GM12878 (cell line): ENCODE measurements at regions not wholly inside any gene's neighbourhood (a gene's known extent, or its start where the extent isn't known, plus 50 kb on each side); places are given as distances from the start of the nearest gene placed in this dataset.

Experiments
- ATAC-seq: fragments of 200-7000 bp; cut with Tn5 transposase; 3 replicates; pipeline ENCODE4 v1.9.1; 2020; ENCODE audit warnings: mild to moderate bottlenecking, moderate library complexity
- BruUV-seq: library from RNA; stranded (reverse); fragments of 400-500 nt; replicated peaks from 2 replicates; lab custom pipeline; 2021; lab: Mats Ljungman, UMichigan
- CTCF ChIA-PET: fragments of 300-600 bp; sonication (Branson Sonifier 250); formaldehyde crosslinking; extraction: SDS; loops from one replicate; lab custom pipeline; 2021; ENCODE audit warnings: inconsistent platforms; lab: Yijun Ruan, JAX
- POLR2A ChIA-PET: fragments of 350-600 bp; formaldehyde crosslinking; extraction: SDS; loops from one replicate; lab custom pipeline; 2021; ENCODE audit warnings: inconsistent platforms; lab: Charles Lee
- RAD21 ChIA-PET: fragments of 300-600 bp; sonication (Branson Sonifier 250); formaldehyde crosslinking; loops from one replicate; lab custom pipeline; 2023; ENCODE audit warnings: antibody characterized with exemption; ENCODE audit not compliant: unreplicated experiment; lab: Charles Lee
- SMC1A ChIA-PET: fragments of 300-600 bp; sonication (Branson Sonifier 250); formaldehyde crosslinking; loops from one replicate; lab custom pipeline; 2023; ENCODE audit not compliant: unreplicated experiment, uncharacterized antibody; lab: Charles Lee
- DNase-seq: peaks from one replicate; pipeline ENCODE4 v3.0.0-alpha.2; 2011; ENCODE audit warnings: low read depth, low spot score
- FAIRE-seq: peaks from 3 replicates; lab custom pipeline; 2011; peaks lifted over from hg19 to GRCh38; lab: Jason Lieb, UNC
- H2AFZ ChIP-seq: 2 replicates; pipeline ENCODE4 v1.6.0; 2011; ENCODE audit warnings: low read depth, low read length, control low read depth; ENCODE audit not compliant: control insufficient read depth
- H3K27ac ChIP-seq: 2 replicates; pipeline ENCODE4 v1.5.1; 2011; ENCODE audit warnings: control low read depth; ENCODE audit not compliant: control insufficient read depth, insufficient read depth
- H3K27me3 ChIP-seq, 2 experiments: replicated peaks in 1 of 2; 2 replicates each; pipeline versions ENCODE4 v1.6.0 to v1.6.1; 2011; ENCODE audit warnings: low read length in 1 of 2; ENCODE audit not compliant: control insufficient read depth in 2 of 2, insufficient read depth in 2 of 2
- H3K36me3 ChIP-seq, 2 experiments: 2 replicates each; pipeline ENCODE4 v1.5.1; 2011; ENCODE audit warnings: low read length in 1 of 2; ENCODE audit not compliant: control insufficient read depth in 2 of 2, insufficient read depth in 2 of 2
- H3K4me1 ChIP-seq: 2 replicates; pipeline ENCODE4 v1.6.1; 2011; ENCODE audit warnings: mild to moderate bottlenecking, low read length, moderate library complexity, mixed read lengths; ENCODE audit not compliant: control insufficient read depth, insufficient read depth
- H3K4me2 ChIP-seq: 2 replicates; pipeline ENCODE4 v1.6.0; 2011; ENCODE audit warnings: control low read depth; ENCODE audit not compliant: control insufficient read depth, insufficient read depth
- H3K4me3 ChIP-seq: fragments of 200-600 bp; sonication (generic); 2 replicates; pipeline ENCODE4 v1.5.1; 2016
- H3K79me2 ChIP-seq: 2 replicates; pipeline ENCODE4 v1.6.0; 2011; ENCODE audit warnings: low read length; ENCODE audit not compliant: control insufficient read depth, insufficient read depth
- H3K9ac ChIP-seq: 2 replicates; pipeline ENCODE4 v1.8.0; 2011; ENCODE audit warnings: low read length, control low read depth, mixed read lengths; ENCODE audit not compliant: control insufficient read depth, insufficient read depth
- H3K9me3 ChIP-seq: replicated peaks from 3 replicates; pipeline ENCODE4 v1.5.1; 2011; ENCODE audit warnings: mild to moderate bottlenecking, low read length; ENCODE audit not compliant: control insufficient read depth, insufficient read depth
- H4K20me1 ChIP-seq: 2 replicates; pipeline ENCODE4 v1.6.0; 2011; ENCODE audit not compliant: control insufficient read depth, insufficient read depth
- EP300 ChIP-seq, 2 experiments: fragments of 150-350 bp in 1 of 2; IDR thresholded peaks; 2 replicates each; pipeline ENCODE4 v1.6.1; 2011 to 2012; ENCODE audit warnings: low read depth in 2 of 2, low read length in 2 of 2, borderline replicate concordance in 1 of 2, improper control_type of control experiment in 1 of 2, inconsistent platforms in 1 of 2; ENCODE audit not compliant: control insufficient read depth in 1 of 2
- HDAC2 ChIP-seq: fragments of 200-600 bp; sonication (generic); IDR thresholded peaks from 2 replicates; pipeline ENCODE4 v1.6.1; 2017
- SUPT20H ChIP-seq: IDR thresholded peaks from 2 replicates; pipeline ENCODE4 v1.6.1; 2011; ENCODE audit warnings: low read depth, mild to moderate bottlenecking, low read length, moderate library complexity, borderline replicate concordance; ENCODE audit not compliant: control insufficient read depth
- WGBS: methylation state at CpG from one replicate; pipeline ENCODE4 v1.1.6; 2016; ENCODE audit warnings: low lambda C conversion rate; ENCODE audit not compliant: insufficient replicate concordance, insufficient coverage; ENCODE audit errors: missing lambda C conversion rate; 5-methylcytosine and 5-hydroxymethylcytosine counted together
- in situ Hi-C: fragments of 300-500 bp; cut with MboI; formaldehyde crosslinking; loops from 9 replicates; pipeline ENCODE4 v1.14.3; 2018; ENCODE audit warnings: mixed read lengths
- intact Hi-C: fragments of 100-400 bp; cut with micrococcal nuclease; formaldehyde crosslinking; loops from one replicate; pipeline ENCODE4 v1.14.2; 2022; ENCODE audit not compliant: unreplicated experiment
- TF ChIP-seq, protein P1 (sequence below): IDR thresholded peaks from 2 replicates; pipeline ENCODE4 v1.6.1; 2012; ENCODE audit warnings: improper control_type of control experiment, low read depth, low read length; ENCODE audit not compliant: insufficient replicate concordance
- TF ChIP-seq, protein P2 (sequence below): fragments of 450-650 bp; IDR thresholded peaks from 2 replicates; pipeline ENCODE4 v1.6.1; 2016; ENCODE audit warnings: mild to moderate bottlenecking, moderate library complexity, borderline replicate concordance
- TF ChIP-seq, protein P3 (sequence below): fragments of 450-650 bp; IDR thresholded peaks from 2 replicates; pipeline ENCODE4 v1.6.1; 2017; ENCODE audit warnings: antibody characterized with exemption, mild to moderate bottlenecking, moderate library complexity
- TF ChIP-seq, protein P4 (sequence below): IDR thresholded peaks from 2 replicates; pipeline ENCODE4 v1.6.1; 2012; ENCODE audit warnings: low read length, inconsistent platforms
- TF ChIP-seq, protein P5 (sequence below): fragments of 450-650 bp; IDR thresholded peaks from 2 replicates; pipeline ENCODE4 v1.6.1; 2017; ENCODE audit warnings: borderline replicate concordance

DNA sequence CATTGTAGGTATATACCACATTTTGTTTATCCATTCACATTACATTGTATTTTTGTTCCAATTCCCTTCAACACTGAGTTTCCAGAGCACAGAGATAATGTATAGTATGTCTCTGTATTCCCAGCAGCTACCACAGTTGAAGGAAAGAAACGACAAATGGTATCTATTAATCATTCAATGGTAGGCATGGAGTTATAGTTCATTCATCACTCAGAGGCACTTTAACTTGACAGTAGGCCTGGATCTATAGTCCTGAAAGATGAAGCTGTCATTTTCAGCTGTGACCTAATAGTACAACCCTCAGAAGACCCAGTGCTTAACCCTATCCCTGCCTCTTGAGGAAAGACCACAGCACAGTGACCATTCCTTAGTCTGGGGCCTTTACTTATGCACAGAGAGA is 163.0 kb upstream of the TMTC4 start:
- no peak for FAIRE-seq
- ChIA-PET CTCF (no interaction called here), POLR2A (no interaction called here), SMC1A (interaction anchor here (0.6 kb wide), 1 partner anchor 247 kb away, joined by 3 read pairs; no protein-coding TSS in a partner anchor), RAD21 (no interaction called here)
- 37% methylated on average over 1 of the region's 1 CpG for WGBS
- Histone ChIP-seq H3K27ac (no peak overlapping the region), H2AFZ (no peak overlapping the region), H3K4me1 (no peaks in the 10 kb centered on the region), H3K36me3 (no peaks in the 10 kb centered on the region), H3K27me3 (no peaks in the 10 kb centered on the region), H4K20me1 (no peaks in the 10 kb centered on the region), H3K79me2 (no peaks in the 10 kb centered on the region), H3K4me3 (no peak overlapping the region), H3K4me2 (no peak overlapping the region), H3K9ac (no peak overlapping the region), H3K9me3 (no peaks in the 10 kb centered on the region)
- BruUV-seq = no TSS peak
- in situ Hi-C loops (no loop called here), intact Hi-C loops (no loop called here)
- no peak for ATAC-seq
- no peak for DNase-seq
- TF ChIP-seq HDAC2 = no peak
- TF ChIP-seq, protein P1, sequence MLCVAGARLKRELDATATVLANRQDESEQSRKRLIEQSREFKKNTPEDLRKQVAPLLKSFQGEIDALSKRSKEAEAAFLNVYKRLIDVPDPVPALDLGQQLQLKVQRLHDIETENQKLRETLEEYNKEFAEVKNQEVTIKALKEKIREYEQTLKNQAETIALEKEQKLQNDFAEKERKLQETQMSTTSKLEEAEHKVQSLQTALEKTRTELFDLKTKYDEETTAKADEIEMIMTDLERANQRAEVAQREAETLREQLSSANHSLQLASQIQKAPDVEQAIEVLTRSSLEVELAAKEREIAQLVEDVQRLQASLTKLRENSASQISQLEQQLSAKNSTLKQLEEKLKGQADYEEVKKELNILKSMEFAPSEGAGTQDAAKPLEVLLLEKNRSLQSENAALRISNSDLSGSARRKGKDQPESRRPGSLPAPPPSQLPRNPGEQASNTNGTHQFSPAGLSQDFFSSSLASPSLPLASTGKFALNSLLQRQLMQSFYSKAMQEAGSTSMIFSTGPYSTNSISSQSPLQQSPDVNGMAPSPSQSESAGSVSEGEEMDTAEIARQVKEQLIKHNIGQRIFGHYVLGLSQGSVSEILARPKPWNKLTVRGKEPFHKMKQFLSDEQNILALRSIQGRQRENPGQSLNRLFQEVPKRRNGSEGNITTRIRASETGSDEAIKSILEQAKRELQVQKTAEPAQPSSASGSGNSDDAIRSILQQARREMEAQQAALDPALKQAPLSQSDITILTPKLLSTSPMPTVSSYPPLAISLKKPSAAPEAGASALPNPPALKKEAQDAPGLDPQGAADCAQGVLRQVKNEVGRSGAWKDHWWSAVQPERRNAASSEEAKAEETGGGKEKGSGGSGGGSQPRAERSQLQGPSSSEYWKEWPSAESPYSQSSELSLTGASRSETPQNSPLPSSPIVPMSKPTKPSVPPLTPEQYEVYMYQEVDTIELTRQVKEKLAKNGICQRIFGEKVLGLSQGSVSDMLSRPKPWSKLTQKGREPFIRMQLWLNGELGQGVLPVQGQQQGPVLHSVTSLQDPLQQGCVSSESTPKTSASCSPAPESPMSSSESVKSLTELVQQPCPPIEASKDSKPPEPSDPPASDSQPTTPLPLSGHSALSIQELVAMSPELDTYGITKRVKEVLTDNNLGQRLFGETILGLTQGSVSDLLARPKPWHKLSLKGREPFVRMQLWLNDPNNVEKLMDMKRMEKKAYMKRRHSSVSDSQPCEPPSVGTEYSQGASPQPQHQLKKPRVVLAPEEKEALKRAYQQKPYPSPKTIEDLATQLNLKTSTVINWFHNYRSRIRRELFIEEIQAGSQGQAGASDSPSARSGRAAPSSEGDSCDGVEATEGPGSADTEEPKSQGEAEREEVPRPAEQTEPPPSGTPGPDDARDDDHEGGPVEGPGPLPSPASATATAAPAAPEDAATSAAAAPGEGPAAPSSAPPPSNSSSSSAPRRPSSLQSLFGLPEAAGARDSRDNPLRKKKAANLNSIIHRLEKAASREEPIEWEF = no peak
- TF ChIP-seq EP300 (IDR thresholded peaks at IDR 0.05; ENCODE audit: borderline replicate concordance in 1 of 2, control insufficient read depth in 1 of 2, low read depth in 2 of 2, low read length in 2 of 2) = no peak
- TF ChIP-seq, protein P2, sequence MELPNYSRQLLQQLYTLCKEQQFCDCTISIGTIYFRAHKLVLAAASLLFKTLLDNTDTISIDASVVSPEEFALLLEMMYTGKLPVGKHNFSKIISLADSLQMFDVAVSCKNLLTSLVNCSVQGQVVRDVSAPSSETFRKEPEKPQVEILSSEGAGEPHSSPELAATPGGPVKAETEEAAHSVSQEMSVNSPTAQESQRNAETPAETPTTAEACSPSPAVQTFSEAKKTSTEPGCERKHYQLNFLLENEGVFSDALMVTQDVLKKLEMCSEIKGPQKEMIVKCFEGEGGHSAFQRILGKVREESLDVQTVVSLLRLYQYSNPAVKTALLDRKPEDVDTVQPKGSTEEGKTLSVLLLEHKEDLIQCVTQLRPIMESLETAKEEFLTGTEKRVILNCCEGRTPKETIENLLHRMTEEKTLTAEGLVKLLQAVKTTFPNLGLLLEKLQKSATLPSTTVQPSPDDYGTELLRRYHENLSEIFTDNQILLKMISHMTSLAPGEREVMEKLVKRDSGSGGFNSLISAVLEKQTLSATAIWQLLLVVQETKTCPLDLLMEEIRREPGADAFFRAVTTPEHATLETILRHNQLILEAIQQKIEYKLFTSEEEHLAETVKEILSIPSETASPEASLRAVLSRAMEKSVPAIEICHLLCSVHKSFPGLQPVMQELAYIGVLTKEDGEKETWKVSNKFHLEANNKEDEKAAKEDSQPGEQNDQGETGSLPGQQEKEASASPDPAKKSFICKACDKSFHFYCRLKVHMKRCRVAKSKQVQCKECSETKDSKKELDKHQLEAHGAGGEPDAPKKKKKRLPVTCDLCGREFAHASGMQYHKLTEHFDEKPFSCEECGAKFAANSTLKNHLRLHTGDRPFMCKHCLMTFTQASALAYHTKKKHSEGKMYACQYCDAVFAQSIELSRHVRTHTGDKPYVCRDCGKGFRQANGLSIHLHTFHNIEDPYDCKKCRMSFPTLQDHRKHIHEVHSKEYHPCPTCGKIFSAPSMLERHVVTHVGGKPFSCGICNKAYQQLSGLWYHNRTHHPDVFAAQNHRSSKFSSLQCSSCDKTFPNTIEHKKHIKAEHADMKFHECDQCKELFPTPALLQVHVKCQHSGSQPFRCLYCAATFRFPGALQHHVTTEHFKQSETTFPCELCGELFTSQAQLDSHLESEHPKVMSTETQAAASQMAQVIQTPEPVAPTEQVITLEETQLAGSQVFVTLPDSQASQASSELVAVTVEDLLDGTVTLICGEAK = no peak
- no peak for TF ChIP-seq SUPT20H
- TF ChIP-seq, protein P3, sequence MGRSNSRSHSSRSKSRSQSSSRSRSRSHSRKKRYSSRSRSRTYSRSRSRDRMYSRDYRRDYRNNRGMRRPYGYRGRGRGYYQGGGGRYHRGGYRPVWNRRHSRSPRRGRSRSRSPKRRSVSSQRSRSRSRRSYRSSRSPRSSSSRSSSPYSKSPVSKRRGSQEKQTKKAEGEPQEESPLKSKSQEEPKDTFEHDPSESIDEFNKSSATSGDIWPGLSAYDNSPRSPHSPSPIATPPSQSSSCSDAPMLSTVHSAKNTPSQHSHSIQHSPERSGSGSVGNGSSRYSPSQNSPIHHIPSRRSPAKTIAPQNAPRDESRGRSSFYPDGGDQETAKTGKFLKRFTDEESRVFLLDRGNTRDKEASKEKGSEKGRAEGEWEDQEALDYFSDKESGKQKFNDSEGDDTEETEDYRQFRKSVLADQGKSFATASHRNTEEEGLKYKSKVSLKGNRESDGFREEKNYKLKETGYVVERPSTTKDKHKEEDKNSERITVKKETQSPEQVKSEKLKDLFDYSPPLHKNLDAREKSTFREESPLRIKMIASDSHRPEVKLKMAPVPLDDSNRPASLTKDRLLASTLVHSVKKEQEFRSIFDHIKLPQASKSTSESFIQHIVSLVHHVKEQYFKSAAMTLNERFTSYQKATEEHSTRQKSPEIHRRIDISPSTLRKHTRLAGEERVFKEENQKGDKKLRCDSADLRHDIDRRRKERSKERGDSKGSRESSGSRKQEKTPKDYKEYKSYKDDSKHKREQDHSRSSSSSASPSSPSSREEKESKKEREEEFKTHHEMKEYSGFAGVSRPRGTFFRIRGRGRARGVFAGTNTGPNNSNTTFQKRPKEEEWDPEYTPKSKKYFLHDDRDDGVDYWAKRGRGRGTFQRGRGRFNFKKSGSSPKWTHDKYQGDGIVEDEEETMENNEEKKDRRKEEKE = no peak
- TF ChIP-seq, protein P4, sequence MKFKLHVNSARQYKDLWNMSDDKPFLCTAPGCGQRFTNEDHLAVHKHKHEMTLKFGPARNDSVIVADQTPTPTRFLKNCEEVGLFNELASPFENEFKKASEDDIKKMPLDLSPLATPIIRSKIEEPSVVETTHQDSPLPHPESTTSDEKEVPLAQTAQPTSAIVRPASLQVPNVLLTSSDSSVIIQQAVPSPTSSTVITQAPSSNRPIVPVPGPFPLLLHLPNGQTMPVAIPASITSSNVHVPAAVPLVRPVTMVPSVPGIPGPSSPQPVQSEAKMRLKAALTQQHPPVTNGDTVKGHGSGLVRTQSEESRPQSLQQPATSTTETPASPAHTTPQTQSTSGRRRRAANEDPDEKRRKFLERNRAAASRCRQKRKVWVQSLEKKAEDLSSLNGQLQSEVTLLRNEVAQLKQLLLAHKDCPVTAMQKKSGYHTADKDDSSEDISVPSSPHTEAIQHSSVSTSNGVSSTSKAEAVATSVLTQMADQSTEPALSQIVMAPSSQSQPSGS = no peak
- TF ChIP-seq, protein P5, sequence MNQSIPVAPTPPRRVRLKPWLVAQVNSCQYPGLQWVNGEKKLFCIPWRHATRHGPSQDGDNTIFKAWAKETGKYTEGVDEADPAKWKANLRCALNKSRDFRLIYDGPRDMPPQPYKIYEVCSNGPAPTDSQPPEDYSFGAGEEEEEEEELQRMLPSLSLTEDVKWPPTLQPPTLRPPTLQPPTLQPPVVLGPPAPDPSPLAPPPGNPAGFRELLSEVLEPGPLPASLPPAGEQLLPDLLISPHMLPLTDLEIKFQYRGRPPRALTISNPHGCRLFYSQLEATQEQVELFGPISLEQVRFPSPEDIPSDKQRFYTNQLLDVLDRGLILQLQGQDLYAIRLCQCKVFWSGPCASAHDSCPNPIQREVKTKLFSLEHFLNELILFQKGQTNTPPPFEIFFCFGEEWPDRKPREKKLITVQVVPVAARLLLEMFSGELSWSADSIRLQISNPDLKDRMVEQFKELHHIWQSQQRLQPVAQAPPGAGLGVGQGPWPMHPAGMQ = no peak
